Uterus (tissue), 2 donors: ENCODE measurements at regions not wholly inside any gene's neighbourhood (a gene's known extent, or its start where the extent isn't known, plus 50 kb on each side); places are given as distances from the start of the nearest gene placed in this dataset.

ENCODE experiments used
- POLR2A ChIP-seq, 2 donors: fragments of 450-650 bp; IDR thresholded peaks; one replicate each; pipeline ENCODE4 v1.6.1; 2016; ENCODE audit warnings: antibody characterized with exemption in 2 of 2, mild to moderate bottlenecking in 1 of 2, moderate library complexity in 1 of 2
- TF ChIP-seq, protein P1 (sequence below), 4 experiments: fragments of 200-600 bp in 2 of 4; fragments of 450-650 bp in 2 of 4; sonication (generic) in 2 of 4; IDR thresholded peaks; one replicate each; pipeline ENCODE4 v1.5.1; 2016 to 2019; ENCODE audit warnings: antibody characterized with exemption in 4 of 4, mild to moderate bottlenecking in 2 of 4, moderate library complexity in 1 of 4

GRCh38 chr10:3889961-3890522 lies 105.0 kb upstream of the KLF6 start:
- TF ChIP-seq POLR2A (IDR thresholded peaks at IDR 0.05) = no peak
- TF ChIP-seq, protein P1, sequence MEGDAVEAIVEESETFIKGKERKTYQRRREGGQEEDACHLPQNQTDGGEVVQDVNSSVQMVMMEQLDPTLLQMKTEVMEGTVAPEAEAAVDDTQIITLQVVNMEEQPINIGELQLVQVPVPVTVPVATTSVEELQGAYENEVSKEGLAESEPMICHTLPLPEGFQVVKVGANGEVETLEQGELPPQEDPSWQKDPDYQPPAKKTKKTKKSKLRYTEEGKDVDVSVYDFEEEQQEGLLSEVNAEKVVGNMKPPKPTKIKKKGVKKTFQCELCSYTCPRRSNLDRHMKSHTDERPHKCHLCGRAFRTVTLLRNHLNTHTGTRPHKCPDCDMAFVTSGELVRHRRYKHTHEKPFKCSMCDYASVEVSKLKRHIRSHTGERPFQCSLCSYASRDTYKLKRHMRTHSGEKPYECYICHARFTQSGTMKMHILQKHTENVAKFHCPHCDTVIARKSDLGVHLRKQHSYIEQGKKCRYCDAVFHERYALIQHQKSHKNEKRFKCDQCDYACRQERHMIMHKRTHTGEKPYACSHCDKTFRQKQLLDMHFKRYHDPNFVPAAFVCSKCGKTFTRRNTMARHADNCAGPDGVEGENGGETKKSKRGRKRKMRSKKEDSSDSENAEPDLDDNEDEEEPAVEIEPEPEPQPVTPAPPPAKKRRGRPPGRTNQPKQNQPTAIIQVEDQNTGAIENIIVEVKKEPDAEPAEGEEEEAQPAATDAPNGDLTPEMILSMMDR (IDR thresholded peaks at IDR 0.05) = no peak
